SK-N-MC (cell line): ENCODE measurements at regions not wholly inside any gene's neighbourhood (a gene's known extent, or its start where the extent isn't known, plus 50 kb on each side); places are given as distances from the start of the nearest gene placed in this dataset.

ENCODE experiments used
- EZH2 ChIP-seq: fragments of 200-600 bp; sonication (generic); IDR thresholded peaks from one replicate; pipeline ENCODE4 v1.6.1; 2017; ENCODE audit warnings: antibody characterized with exemption
- POLR2AphosphoS5 ChIP-seq: IDR thresholded peaks from 2 replicates; pipeline ENCODE4 v1.6.1; 2012; ENCODE audit warnings: mild to moderate bottlenecking, low read depth, low read length, borderline replicate concordance

DNA sequence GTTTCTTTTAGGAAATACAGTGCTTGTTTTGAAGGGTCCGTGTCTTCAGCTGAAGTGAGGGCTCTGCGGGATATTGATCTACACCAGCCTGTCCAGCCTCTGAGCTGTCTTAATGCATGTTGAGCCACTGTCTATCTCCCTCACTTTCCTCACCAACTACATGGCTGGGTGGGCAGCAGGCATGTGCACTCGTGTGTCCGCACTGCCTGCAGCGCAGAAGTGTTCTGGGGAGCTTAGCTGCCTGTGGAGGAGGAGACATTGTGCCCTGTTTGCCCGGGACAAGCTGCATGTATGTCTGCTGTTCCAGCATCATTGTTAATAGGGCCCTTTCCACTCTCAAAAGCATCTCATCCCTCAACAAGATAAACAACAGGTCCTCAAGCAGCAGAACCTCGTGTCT, 133.1 kb upstream of the EEPD1 start:
- TF ChIP-seq EZH2 (no peak), POLR2AphosphoS5 (no peak)
